ENCODE measurements at regions not wholly inside any gene's neighbourhood (a gene's known extent, or its start where the extent isn't known, plus 50 kb on each side); places are given as distances from the start of the nearest gene placed in this dataset.
A peak's percentile ranks its signal among the peaks of the same experiment; 100 is the strongest.

DNA sequence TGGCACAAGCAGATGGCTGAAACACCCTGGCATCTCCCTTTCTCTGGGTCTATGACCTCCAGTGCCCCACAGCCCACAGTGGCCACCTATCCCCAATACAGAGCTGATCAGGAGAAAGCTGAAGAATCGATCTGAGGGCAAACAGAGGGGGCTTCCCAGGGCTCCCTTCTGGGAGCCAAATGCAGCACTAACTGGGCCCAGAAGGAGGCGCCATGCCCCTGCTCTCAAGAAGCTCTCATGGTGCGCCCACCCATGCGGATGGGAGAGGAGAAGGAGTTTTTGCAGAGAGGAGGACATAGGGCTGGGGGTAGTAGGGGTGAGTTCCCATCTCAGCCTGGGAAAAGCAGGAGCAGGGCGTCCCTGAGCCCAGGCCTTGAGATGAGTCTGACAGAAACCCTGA lies 787.3 kb upstream of the RAB6C start:
- peaks cover 10% of the 10 kb centered on the region for H3K4me1 ChIP-seq (ENCODE audit: insufficient read depth, poor library complexity, severe bottlenecking)
- TF ChIP-seq, protein P1, sequence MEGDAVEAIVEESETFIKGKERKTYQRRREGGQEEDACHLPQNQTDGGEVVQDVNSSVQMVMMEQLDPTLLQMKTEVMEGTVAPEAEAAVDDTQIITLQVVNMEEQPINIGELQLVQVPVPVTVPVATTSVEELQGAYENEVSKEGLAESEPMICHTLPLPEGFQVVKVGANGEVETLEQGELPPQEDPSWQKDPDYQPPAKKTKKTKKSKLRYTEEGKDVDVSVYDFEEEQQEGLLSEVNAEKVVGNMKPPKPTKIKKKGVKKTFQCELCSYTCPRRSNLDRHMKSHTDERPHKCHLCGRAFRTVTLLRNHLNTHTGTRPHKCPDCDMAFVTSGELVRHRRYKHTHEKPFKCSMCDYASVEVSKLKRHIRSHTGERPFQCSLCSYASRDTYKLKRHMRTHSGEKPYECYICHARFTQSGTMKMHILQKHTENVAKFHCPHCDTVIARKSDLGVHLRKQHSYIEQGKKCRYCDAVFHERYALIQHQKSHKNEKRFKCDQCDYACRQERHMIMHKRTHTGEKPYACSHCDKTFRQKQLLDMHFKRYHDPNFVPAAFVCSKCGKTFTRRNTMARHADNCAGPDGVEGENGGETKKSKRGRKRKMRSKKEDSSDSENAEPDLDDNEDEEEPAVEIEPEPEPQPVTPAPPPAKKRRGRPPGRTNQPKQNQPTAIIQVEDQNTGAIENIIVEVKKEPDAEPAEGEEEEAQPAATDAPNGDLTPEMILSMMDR (IDR thresholded peaks at IDR 0.05; ENCODE audit: poor library complexity, severe bottlenecking) = no peak

GRCh38 chr2:129192841-129193253 lies 786.6 kb upstream of the RAB6C start:
- no peak overlapping the region for H3K4me3 ChIP-seq (ENCODE audit: severe bottlenecking)
- no peaks in the 10 kb centered on the region for H3K36me3 ChIP-seq (ENCODE audit: low read depth)
- TF ChIP-seq, protein P1 (IDR thresholded peaks at IDR 0.05; ENCODE audit: poor library complexity, severe bottlenecking) = no peak
- H3K9me3 ChIP-seq (ENCODE audit: severe bottlenecking) = no peaks in the 10 kb centered on the region
- peaks cover 10% of the 10 kb centered on the region for H3K4me1 ChIP-seq (ENCODE audit: insufficient read depth, poor library complexity, severe bottlenecking)
- no peak overlapping the region for H3K27ac ChIP-seq (ENCODE audit: poor library complexity, severe bottlenecking)
- ATAC-seq (ENCODE audit: low read depth) = 0 out of 3 replicates have a peak, but pooled peaks have one; percentile 13
- no peaks in the 10 kb centered on the region for H3K27me3 ChIP-seq (ENCODE audit: insufficient read depth, poor library complexity, severe bottlenecking)
- no peak for DNase-seq (ENCODE audit: low spot score)

More for the DNA sequence above, 787.3 kb upstream of the RAB6C start:
- H3K4me3 ChIP-seq (ENCODE audit: severe bottlenecking) = no peak overlapping the region
- no peaks in the 10 kb centered on the region for H3K36me3 ChIP-seq (ENCODE audit: low read depth)
- ATAC-seq (ENCODE audit: low read depth) (no peak), DNase-seq (ENCODE audit: low spot score) (no peak)
- no peaks in the 10 kb centered on the region for H3K27me3 ChIP-seq (ENCODE audit: insufficient read depth, poor library complexity, severe bottlenecking)
- H3K27ac ChIP-seq (ENCODE audit: poor library complexity, severe bottlenecking) = peak overlapping the region; percentile 33
- no peaks in the 10 kb centered on the region for H3K9me3 ChIP-seq (ENCODE audit: severe bottlenecking)

DNA sequence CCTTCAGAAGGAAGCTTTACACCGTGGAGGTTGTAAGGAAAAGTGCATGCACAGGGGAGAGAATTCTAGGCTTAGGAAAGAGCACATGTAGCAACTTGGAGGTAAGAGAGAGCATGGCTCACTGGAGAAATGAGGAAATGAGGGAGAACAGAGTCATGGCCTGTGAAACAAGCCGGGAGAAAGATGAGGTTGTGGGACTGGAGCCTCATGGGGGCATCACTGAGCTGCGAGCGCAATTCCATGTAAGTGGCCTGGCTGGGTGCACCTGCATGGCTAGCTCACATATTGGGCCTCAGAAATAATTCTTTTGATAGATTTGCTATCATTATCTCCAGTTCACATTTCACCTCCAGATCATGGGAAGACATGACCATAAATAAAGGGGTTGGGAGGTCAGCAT lies 785.5 kb upstream of the RAB6C start:
- DNase-seq (ENCODE audit: low spot score) = no peak
- H3K27me3 ChIP-seq (ENCODE audit: insufficient read depth, poor library complexity, severe bottlenecking) = no peaks in the 10 kb centered on the region
- ATAC-seq (ENCODE audit: low read depth) = no peak
- peaks cover 10% of the 10 kb centered on the region for H3K4me1 ChIP-seq (ENCODE audit: insufficient read depth, poor library complexity, severe bottlenecking)
- no peak overlapping the region for H3K4me3 ChIP-seq (ENCODE audit: severe bottlenecking)
- no peaks in the 10 kb centered on the region for H3K36me3 ChIP-seq (ENCODE audit: low read depth)
- no peaks in the 10 kb centered on the region for H3K9me3 ChIP-seq (ENCODE audit: severe bottlenecking)
- TF ChIP-seq, protein P1 (IDR thresholded peaks at IDR 0.05; ENCODE audit: poor library complexity, severe bottlenecking) = no peak
- no peak overlapping the region for H3K27ac ChIP-seq (ENCODE audit: poor library complexity, severe bottlenecking)

DNA sequence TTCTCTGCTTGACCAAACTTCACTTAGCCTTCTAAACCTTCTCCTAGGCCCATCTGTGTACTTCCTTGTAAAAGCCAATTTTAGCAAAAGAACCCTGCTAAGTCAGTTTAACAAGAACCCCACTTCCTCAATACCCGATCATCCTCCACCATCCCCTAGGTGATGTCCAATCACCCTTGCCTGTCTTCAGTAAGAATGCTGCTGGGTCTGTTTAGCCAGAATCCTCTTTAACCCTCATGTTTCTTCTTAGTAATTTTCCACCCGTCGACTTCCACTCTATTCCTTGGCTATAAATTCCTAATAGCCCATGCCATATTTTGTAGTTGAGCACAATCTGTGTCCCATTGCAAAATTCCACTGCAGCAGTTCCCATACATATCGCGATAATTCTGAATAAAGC lies 780.0 kb upstream of the RAB6C start:
- Histone ChIP-seq H3K4me1 (ENCODE audit: insufficient read depth, poor library complexity, severe bottlenecking) (no peaks in the 10 kb centered on the region), H3K9me3 (ENCODE audit: severe bottlenecking) (no peaks in the 10 kb centered on the region), H3K27me3 (ENCODE audit: insufficient read depth, poor library complexity, severe bottlenecking) (no peaks in the 10 kb centered on the region), H3K27ac (ENCODE audit: poor library complexity, severe bottlenecking) (no peak overlapping the region), H3K36me3 (ENCODE audit: low read depth) (no peaks in the 10 kb centered on the region), H3K4me3 (ENCODE audit: severe bottlenecking) (no peak overlapping the region)
- ATAC-seq (ENCODE audit: low read depth) = no peak
- TF ChIP-seq, protein P1 (IDR thresholded peaks at IDR 0.05; ENCODE audit: poor library complexity, severe bottlenecking) = no peak
- DNase-seq (ENCODE audit: low spot score) = no peak

GRCh38 chr2:129201696-129202095 lies 777.8 kb upstream of the RAB6C start:
- H3K27ac ChIP-seq (ENCODE audit: poor library complexity, severe bottlenecking) = no peak overlapping the region
- ATAC-seq (ENCODE audit: low read depth) = no peak
- TF ChIP-seq, protein P1 (IDR thresholded peaks at IDR 0.05; ENCODE audit: poor library complexity, severe bottlenecking) = no peak

More at GRCh38 chr2:129201696-129202095, 777.8 kb upstream of the RAB6C start:
- Histone ChIP-seq H3K36me3 (ENCODE audit: low read depth) (no peaks in the 10 kb centered on the region), H3K9me3 (ENCODE audit: severe bottlenecking) (no peaks in the 10 kb centered on the region), H3K27me3 (ENCODE audit: insufficient read depth, poor library complexity, severe bottlenecking) (no peaks in the 10 kb centered on the region), H3K4me1 (ENCODE audit: insufficient read depth, poor library complexity, severe bottlenecking) (no peaks in the 10 kb centered on the region), H3K4me3 (ENCODE audit: severe bottlenecking) (no peak overlapping the region)
- DNase-seq (ENCODE audit: low spot score) = no peak
